HCT116 (cell line): ENCODE measurements at regions not wholly inside any gene's neighbourhood (a gene's known extent, or its start where the extent isn't known, plus 50 kb on each side); places are given as distances from the start of the nearest gene placed in this dataset.

Experiments
- ATAC-seq: fragments of 200-7000 bp; cut with Tn5 transposase; 2 replicates; pipeline ENCODE4 v1.9.1; 2020; ENCODE audit warnings: mild to moderate bottlenecking, moderate library complexity
- BruUV-seq: library from RNA; stranded (reverse); fragments of 400-500 nt; replicated peaks from 2 replicates; lab custom pipeline; 2021; lab: Mats Ljungman, UMichigan
- CTCF ChIA-PET: fragments of 300-600 bp; sonication (Branson Sonifier 250); formaldehyde crosslinking; loops from one replicate; lab custom pipeline; 2021; ENCODE audit warnings: antibody characterized with exemption; lab: Charles Lee
- POLR2A ChIA-PET: fragments of 300-600, 350-600 bp; sonication (Branson Sonifier 250); formaldehyde crosslinking; loops from one replicate; lab custom pipeline; 2021; ENCODE audit warnings: antibody characterized with exemption; lab: Charles Lee
- RAD21 ChIA-PET, 2 experiments: fragments of 300-600 bp; sonication (Branson Sonifier 250); formaldehyde crosslinking; loops; one replicate each; lab custom pipeline; 2023; ENCODE audit warnings: low total read pairs in 2 of 2; ENCODE audit not compliant: uncharacterized antibody in 2 of 2, unreplicated experiment in 2 of 2, low non-redundant PET in 1 of 2; lab: Charles Lee
- DNase-seq: peaks from one replicate; pipeline ENCODE4 v3.0.0-alpha.2; 2010; ENCODE audit warnings: low read depth, low spot score
- H2AFZ ChIP-seq: fragments of 200-600 bp; shearing (Covaris generic), sonication (generic); 2 replicates; pipeline ENCODE4 v1.6.1; 2017; ENCODE audit warnings: low read depth, mixed run types, mixed read lengths, antibody characterized with exemption, low read length; ENCODE audit not compliant: poor library complexity, severe bottlenecking
- H3K27ac ChIP-seq: 2 replicates; pipeline ENCODE4 v1.5.1; 2012; ENCODE audit warnings: low read depth, low read length
- H3K27me3 ChIP-seq: fragments of 200-600 bp; sonication (generic); 2 replicates; pipeline ENCODE4 v1.6.1; 2016; ENCODE audit warnings: mixed run types, low read length, mixed read lengths; ENCODE audit not compliant: insufficient read depth
- H3K36me3 ChIP-seq, 2 experiments: fragments of 200-500 bp in 1 of 2; fragments of 200-600 bp in 1 of 2; sonication (Bioruptor generic) in 1 of 2; sonication (generic) in 1 of 2; 2 replicates each; pipeline versions ENCODE4 v1.5.1 to v1.6.1; 2014 to 2016; ENCODE audit warnings: low read length in 2 of 2, inconsistent platforms in 1 of 2, mixed read lengths in 1 of 2, mixed run types in 1 of 2; ENCODE audit not compliant: insufficient read depth in 2 of 2, control insufficient read depth in 1 of 2
- H3K4me1 ChIP-seq, 2 experiments: fragments of 200-600 bp in 1 of 2; sonication (generic) in 1 of 2; 2 replicates each; pipeline versions ENCODE4 v1.5.1 to v1.6.1; 2012 to 2017; ENCODE audit warnings: low read length in 2 of 2, inconsistent platforms in 1 of 2, mild to moderate bottlenecking in 1 of 2, mixed read lengths in 1 of 2, mixed run types in 1 of 2, moderate library complexity in 1 of 2; ENCODE audit not compliant: insufficient read depth in 2 of 2, control insufficient read depth in 1 of 2
- H3K4me2 ChIP-seq: fragments of 200-600 bp; sonication (generic); 2 replicates; pipeline ENCODE4 v1.6.1; 2017; ENCODE audit warnings: mixed run types, low read length, mixed read lengths
- H3K4me3 ChIP-seq, 2 experiments: fragments of 200-600 bp in 1 of 2; sonication (generic) in 1 of 2; replicated peaks in 1 of 2; 2 replicates each; pipeline ENCODE4 v1.5.1; 2011 to 2016; ENCODE audit warnings: low read length in 2 of 2, control low read depth in 1 of 2, low read depth in 1 of 2, mild to moderate bottlenecking in 1 of 2, mixed read lengths in 1 of 2, mixed run types in 1 of 2
- H3K79me2 ChIP-seq: fragments of 200-600 bp; sonication (generic); 2 replicates; pipeline ENCODE4 v1.6.1; 2017; ENCODE audit warnings: mild to moderate bottlenecking, mixed run types, low read length, moderate library complexity, mixed read lengths; ENCODE audit not compliant: insufficient read depth
- H3K9ac ChIP-seq: fragments of 200-600 bp; sonication (generic); 2 replicates; pipeline ENCODE4 v1.6.1; 2016; ENCODE audit warnings: low read length, mixed read lengths
- H3K9me2 ChIP-seq: fragments of 200-600 bp; sonication (generic), shearing (Covaris generic); 2 replicates; pipeline ENCODE4 v1.6.1; 2017; ENCODE audit warnings: mixed run types, mild to moderate bottlenecking, moderate library complexity; ENCODE audit not compliant: insufficient read depth
- H3K9me3 ChIP-seq, 2 experiments: fragments of 200-500 bp in 1 of 2; fragments of 200-600 bp in 1 of 2; sonication (Bioruptor generic) in 1 of 2; sonication (generic) in 1 of 2; 2 replicates each; pipeline ENCODE4 v1.6.1; 2014 to 2017; ENCODE audit warnings: low read length in 2 of 2, mixed read lengths in 2 of 2, inconsistent platforms in 1 of 2, low read depth in 1 of 2, mild to moderate bottlenecking in 1 of 2, mixed run types in 1 of 2, moderate library complexity in 1 of 2; ENCODE audit not compliant: control insufficient read depth in 1 of 2, insufficient read depth in 1 of 2
- H4K20me1 ChIP-seq: fragments of 200-600 bp; sonication (generic), shearing (Covaris generic); 2 replicates; pipeline ENCODE4 v1.6.1; 2017; ENCODE audit warnings: mixed run types, mild to moderate bottlenecking, moderate library complexity; ENCODE audit not compliant: insufficient read depth
- CEBPB ChIP-seq: IDR thresholded peaks from 2 replicates; pipeline ENCODE4 v1.6.1; 2012; ENCODE audit warnings: low read depth
- CTCF ChIP-seq, 3 experiments: fragments of 200-600 bp in 1 of 3; sonication (generic) in 1 of 3; IDR thresholded peaks in 2 of 3; conservative IDR thresholded peaks in 1 of 3; 2 replicates each; pipeline ENCODE4 v1.5.1; 2012 to 2017; ENCODE audit warnings: low read depth in 2 of 3, low read length in 2 of 3, antibody characterized with exemption in 1 of 3, borderline replicate concordance in 1 of 3, control low read depth in 1 of 3, mild to moderate bottlenecking in 1 of 3, mixed read lengths in 1 of 3, mixed run types in 1 of 3, moderate library complexity in 1 of 3; ENCODE audit not compliant: insufficient read depth in 1 of 3
- EGR1 ChIP-seq: IDR thresholded peaks from 2 replicates; pipeline ENCODE4 v1.6.1; 2012; ENCODE audit warnings: low read depth
- FOSL1 ChIP-seq: IDR thresholded peaks from 2 replicates; pipeline ENCODE4 v1.6.1; 2012; ENCODE audit warnings: low read depth
- JUND ChIP-seq: IDR thresholded peaks from 2 replicates; pipeline ENCODE4 v1.6.1; 2012
- POLR2A ChIP-seq: IDR thresholded peaks from 2 replicates; pipeline ENCODE4 v1.7.0; 2011; ENCODE audit warnings: borderline replicate concordance; ENCODE audit not compliant: insufficient read depth, insufficient read length; ENCODE audit errors: extremely low read depth
- POLR2AphosphoS5 ChIP-seq: IDR thresholded peaks from 2 replicates; pipeline ENCODE4 v1.6.1; 2011; ENCODE audit warnings: mild to moderate bottlenecking, low read depth, low read length, moderate library complexity
- RAD21 ChIP-seq: IDR thresholded peaks from 2 replicates; pipeline ENCODE4 v1.6.1; 2012; ENCODE audit warnings: low read depth, mild to moderate bottlenecking
- SIN3A ChIP-seq: IDR thresholded peaks from 2 replicates; pipeline ENCODE4 v1.6.1; 2012; ENCODE audit warnings: low read depth
- SP1 ChIP-seq: IDR thresholded peaks from 2 replicates; pipeline ENCODE4 v1.6.1; 2012; ENCODE audit warnings: low read depth
- YY1 ChIP-seq: IDR thresholded peaks from 2 replicates; pipeline ENCODE4 v1.6.1; 2011; ENCODE audit warnings: low read length, low read depth, moderate library complexity, mild to moderate bottlenecking; ENCODE audit not compliant: insufficient replicate concordance; ENCODE audit errors: extremely low read depth
- ZBTB33 ChIP-seq: IDR thresholded peaks from 2 replicates; pipeline ENCODE4 v1.6.1; 2011; ENCODE audit warnings: mild to moderate bottlenecking, low read length, moderate library complexity; ENCODE audit not compliant: insufficient replicate concordance; ENCODE audit errors: extremely low read depth
- intact Hi-C: fragments of 100-400 bp; cut with micrococcal nuclease; formaldehyde crosslinking; loops from 2 replicates; pipeline ENCODE4 v1.10.0; 2022

- H4K20me1 ChIP-seq, result no peaks in the 10 kb centered on the region
- TF ChIP-seq SIN3A (no peak), CEBPB (no peak), RAD21 (no peak), ZBTB33 (no peak), EGR1 (no peak)
- no peaks in the 10 kb centered on the region for H3K79me2 ChIP-seq
- DNase-seq, result no peak
- H3K9me2 ChIP-seq, result no peaks in the 10 kb centered on the region
- H3K4me2 ChIP-seq, result no peak overlapping the region
- no peak overlapping the region for H3K9ac ChIP-seq
- ATAC-seq, result no peak
- no peaks in the 10 kb centered on the region for H3K4me1 ChIP-seq
- H3K27me3 ChIP-seq, result no peaks in the 10 kb centered on the region
- no peak overlapping the region for H3K4me3 ChIP-seq
- no peaks in the 10 kb centered on the region for H3K9me3 ChIP-seq
- H3K27ac ChIP-seq, result no peak overlapping the region
- no peaks in the 10 kb centered on the region for H3K36me3 ChIP-seq
- no TSS peak for BruUV-seq
- ChIA-PET RAD21 (no interaction called here), POLR2A (no interaction called here), CTCF (no interaction called here)
- H2AFZ ChIP-seq, result no peak overlapping the region
- intact Hi-C loops, result no loop called here
These were observed 276.4 kb downstream of the FAM43A start for GRCh38 chr3:194962056-194962455.

DNA sequence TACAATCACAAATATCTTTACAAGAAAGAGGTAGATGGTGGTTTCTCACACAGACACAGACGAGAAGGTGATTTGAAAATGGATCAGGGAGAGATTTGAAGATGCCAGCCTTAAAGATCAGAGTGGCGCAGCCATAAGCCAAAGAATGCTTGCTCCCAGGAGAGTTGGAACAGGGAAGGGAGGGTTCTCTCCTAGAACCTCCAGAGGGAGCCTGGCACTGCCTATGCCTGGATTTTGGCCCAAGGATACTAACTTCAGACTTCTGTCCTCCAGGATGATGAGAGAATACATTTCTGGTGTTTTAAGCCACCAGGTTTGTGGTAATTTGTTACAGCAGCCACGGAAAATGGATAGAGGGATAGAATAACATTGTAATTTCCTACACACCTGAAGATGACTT lies 279.1 kb downstream of the FAM43A start:
- no peak overlapping the region for H3K4me2 ChIP-seq
- RAD21 ChIA-PET, result no interaction called here
- intact Hi-C loops, result no loop called here
- no peak overlapping the region for H3K4me3 ChIP-seq
- ATAC-seq, result peak; percentile 69
- no peaks in the 10 kb centered on the region; the same call in 1 of the 2 replicates for H3K27me3 ChIP-seq
- no peaks in the 10 kb centered on the region for H3K79me2 ChIP-seq
- no peaks in the 10 kb centered on the region for H3K9me3 ChIP-seq
- H3K36me3 ChIP-seq, result no peaks in the 10 kb centered on the region
- POLR2A ChIA-PET, result no interaction called here
- no TSS peak for BruUV-seq
- H3K9me2 ChIP-seq, result no peaks in the 10 kb centered on the region
- no peak overlapping the region for H2AFZ ChIP-seq
- H3K4me1 ChIP-seq, result no peaks in the 10 kb centered on the region
- TF ChIP-seq POLR2A (no peak), JUND (no peak), FOSL1 (no peak), SIN3A (no peak), SP1 (no peak), CTCF (IDR thresholded peaks at IDR 0.05 in 2 of 3, conservative IDR thresholded peaks at IDR 0.05 in 1 of 3; ENCODE audit: borderline replicate concordance in 1 of 3, insufficient read depth in 1 of 3, low read depth in 2 of 3, low read length in 2 of 3) (peak; percentile 16 to 37 (median 16); a peak in 1 of 6 replicates), YY1 (no peak), POLR2AphosphoS5 (no peak), RAD21 (peak; percentile 52)
- no peaks in the 10 kb centered on the region for H4K20me1 ChIP-seq
- no peak for DNase-seq
- H3K27ac ChIP-seq, result no peak overlapping the region
- CTCF ChIA-PET, result no interaction called here
- H3K9ac ChIP-seq, result no peak overlapping the region
